ENCODE measurements at regions not wholly inside any gene's neighbourhood (a gene's known extent, or its start where the extent isn't known, plus 50 kb on each side); places are given as distances from the start of the nearest gene placed in this dataset.

DNA sequence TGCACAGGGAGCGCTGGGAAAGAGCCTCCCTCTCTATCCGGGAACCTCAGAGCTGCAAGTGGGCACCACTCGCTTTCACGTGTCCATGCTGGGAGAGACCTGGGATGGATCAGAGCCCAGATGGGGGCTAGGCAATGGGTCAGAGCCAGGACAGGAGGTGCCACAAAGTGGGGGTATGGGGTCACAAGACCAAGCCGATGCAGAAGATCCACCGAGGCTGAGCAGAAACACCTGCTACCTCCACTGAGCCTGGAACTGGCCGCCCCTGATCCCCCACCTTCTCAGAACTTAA, 180.9 kb upstream of the SFSWAP start:
- H3K27ac Mint-ChIP-seq, result no peak overlapping the region
- no peaks in the 10 kb centered on the region for H3K36me3 Mint-ChIP-seq
- H3K4me3 Mint-ChIP-seq, result no peak overlapping the region
- DNase-seq (ENCODE audit: low spot score in 2 of 2, unreplicated experiment in 2 of 2), result no peak
- H3K4me1 Mint-ChIP-seq, result no peaks in the 10 kb centered on the region
- H3K27me3 Mint-ChIP-seq (ENCODE audit: low read depth), result peaks cover 50% of the 10 kb centered on the region
- TF ChIP-seq, protein P1, sequence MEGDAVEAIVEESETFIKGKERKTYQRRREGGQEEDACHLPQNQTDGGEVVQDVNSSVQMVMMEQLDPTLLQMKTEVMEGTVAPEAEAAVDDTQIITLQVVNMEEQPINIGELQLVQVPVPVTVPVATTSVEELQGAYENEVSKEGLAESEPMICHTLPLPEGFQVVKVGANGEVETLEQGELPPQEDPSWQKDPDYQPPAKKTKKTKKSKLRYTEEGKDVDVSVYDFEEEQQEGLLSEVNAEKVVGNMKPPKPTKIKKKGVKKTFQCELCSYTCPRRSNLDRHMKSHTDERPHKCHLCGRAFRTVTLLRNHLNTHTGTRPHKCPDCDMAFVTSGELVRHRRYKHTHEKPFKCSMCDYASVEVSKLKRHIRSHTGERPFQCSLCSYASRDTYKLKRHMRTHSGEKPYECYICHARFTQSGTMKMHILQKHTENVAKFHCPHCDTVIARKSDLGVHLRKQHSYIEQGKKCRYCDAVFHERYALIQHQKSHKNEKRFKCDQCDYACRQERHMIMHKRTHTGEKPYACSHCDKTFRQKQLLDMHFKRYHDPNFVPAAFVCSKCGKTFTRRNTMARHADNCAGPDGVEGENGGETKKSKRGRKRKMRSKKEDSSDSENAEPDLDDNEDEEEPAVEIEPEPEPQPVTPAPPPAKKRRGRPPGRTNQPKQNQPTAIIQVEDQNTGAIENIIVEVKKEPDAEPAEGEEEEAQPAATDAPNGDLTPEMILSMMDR (IDR thresholded peaks at IDR 0.05; ENCODE audit: unreplicated experiment), result no peak
- no peaks in the 10 kb centered on the region for H3K9me3 Mint-ChIP-seq

DNA sequence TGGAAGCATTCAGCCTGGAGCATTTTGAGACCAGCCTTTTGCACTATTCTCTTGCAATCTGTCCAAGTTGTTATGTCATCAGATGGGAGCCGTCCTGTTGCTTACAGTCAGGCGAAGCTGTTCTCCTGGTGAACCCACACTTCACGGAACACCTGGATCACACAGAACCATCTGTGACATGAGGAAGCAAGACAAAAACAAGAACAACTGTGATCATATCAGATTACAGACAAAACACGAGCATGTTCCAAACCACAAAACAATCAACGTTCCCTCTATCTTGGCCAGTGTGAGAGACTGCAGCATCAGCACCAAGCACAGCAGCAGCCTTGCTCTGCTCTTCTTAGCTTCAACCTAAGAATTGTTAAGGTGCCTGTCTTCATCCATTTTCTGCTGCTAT, 180.5 kb upstream of the SFSWAP start:
- H3K4me3 Mint-ChIP-seq, result no peak overlapping the region
- H3K36me3 Mint-ChIP-seq, result no peaks in the 10 kb centered on the region
- TF ChIP-seq, protein P1 (IDR thresholded peaks at IDR 0.05; ENCODE audit: unreplicated experiment), result no peak
- H3K4me1 Mint-ChIP-seq, result no peaks in the 10 kb centered on the region
- H3K9me3 Mint-ChIP-seq, result no peaks in the 10 kb centered on the region
- DNase-seq (ENCODE audit: low spot score in 2 of 2, unreplicated experiment in 2 of 2), result no peak
- H3K27ac Mint-ChIP-seq, result no peak overlapping the region
- peaks cover 50% of the 10 kb centered on the region for H3K27me3 Mint-ChIP-seq (ENCODE audit: low read depth)

DNA sequence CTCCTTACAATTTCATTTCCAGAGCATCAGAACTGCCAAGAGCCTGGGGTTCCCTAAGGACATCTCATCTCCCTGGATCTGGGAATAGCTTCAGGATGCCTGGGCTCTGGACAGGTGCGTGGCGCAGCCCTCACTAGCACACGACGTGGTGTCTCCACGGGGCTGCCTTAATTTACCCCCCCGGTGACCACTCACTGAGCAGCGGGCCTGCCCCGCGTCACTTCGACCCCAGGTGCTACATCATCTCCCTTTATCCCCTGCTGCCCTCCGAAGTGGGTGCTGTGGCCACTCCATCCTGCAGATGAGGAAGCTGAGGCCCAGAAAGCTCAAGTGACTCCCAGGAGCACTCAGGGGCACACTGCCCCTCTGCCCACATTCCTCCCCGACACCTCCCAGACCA, 177.8 kb upstream of the SFSWAP start:
- TF ChIP-seq, protein P1 (IDR thresholded peaks at IDR 0.05; ENCODE audit: unreplicated experiment), result no peak
- Mint-ChIP-seq H3K27me3 (ENCODE audit: low read depth) (peaks cover 42% of the 10 kb centered on the region), H3K4me3 (no peak overlapping the region), H3K36me3 (no peaks in the 10 kb centered on the region), H3K4me1 (no peaks in the 10 kb centered on the region), H3K9me3 (no peaks in the 10 kb centered on the region), H3K27ac (no peak overlapping the region)
- DNase-seq (ENCODE audit: low spot score in 2 of 2, unreplicated experiment in 2 of 2), result no peak

DNA sequence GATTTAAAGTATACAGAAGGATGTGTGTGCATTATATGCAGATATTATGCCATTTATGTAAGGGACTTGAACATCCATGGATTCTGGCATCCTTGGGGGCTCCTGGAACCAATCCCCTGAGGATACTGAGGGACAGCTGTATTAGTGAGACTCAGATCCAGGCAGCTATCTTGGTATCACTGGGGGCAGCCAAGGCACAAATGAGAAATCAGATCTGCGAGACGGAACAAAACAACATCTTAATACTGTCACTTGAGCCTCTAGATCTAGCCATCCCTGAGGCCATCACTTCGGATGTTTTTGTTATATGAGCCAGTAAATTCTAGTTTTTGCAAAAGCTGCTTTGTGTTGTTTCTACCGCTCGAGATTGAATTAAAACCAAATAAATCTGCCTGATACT, 175.1 kb upstream of the SFSWAP start:
- Mint-ChIP-seq H3K4me3 (no peak overlapping the region), H3K36me3 (no peaks in the 10 kb centered on the region), H3K9me3 (no peaks in the 10 kb centered on the region), H3K4me1 (no peaks in the 10 kb centered on the region), H3K27me3 (ENCODE audit: low read depth) (peaks cover 36% of the 10 kb centered on the region), H3K27ac (no peak overlapping the region)
- TF ChIP-seq, protein P1 (IDR thresholded peaks at IDR 0.05; ENCODE audit: unreplicated experiment), result no peak
- no peak for DNase-seq (ENCODE audit: low spot score in 2 of 2, unreplicated experiment in 2 of 2)

DNA sequence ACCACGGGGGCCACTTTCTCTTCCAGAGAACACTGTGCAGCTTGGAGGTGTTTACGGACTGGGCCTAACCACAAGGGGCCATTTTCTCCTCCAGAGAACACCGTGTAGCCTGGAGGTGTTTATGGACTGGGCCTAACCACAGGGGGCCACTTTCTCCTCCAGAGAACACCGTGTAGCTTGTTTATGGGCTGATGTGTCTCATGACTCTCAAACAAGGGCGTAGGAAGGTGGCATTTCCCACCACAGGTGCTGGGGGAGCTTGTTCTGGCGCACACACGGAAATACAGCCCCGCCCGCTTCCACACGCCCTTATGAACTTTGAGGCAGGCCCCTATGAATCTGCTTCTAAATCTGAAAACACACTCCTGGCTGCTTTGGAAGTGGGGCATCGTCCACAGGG, 174.6 kb upstream of the SFSWAP start:
- TF ChIP-seq, protein P1 (IDR thresholded peaks at IDR 0.05; ENCODE audit: unreplicated experiment), result no peak
- no peak for DNase-seq (ENCODE audit: low spot score in 2 of 2, unreplicated experiment in 2 of 2)
- Mint-ChIP-seq H3K36me3 (no peaks in the 10 kb centered on the region), H3K4me1 (no peaks in the 10 kb centered on the region), H3K9me3 (no peaks in the 10 kb centered on the region), H3K27me3 (ENCODE audit: low read depth) (peaks cover 32% of the 10 kb centered on the region), H3K4me3 (no peak overlapping the region), H3K27ac (no peak overlapping the region)

DNA sequence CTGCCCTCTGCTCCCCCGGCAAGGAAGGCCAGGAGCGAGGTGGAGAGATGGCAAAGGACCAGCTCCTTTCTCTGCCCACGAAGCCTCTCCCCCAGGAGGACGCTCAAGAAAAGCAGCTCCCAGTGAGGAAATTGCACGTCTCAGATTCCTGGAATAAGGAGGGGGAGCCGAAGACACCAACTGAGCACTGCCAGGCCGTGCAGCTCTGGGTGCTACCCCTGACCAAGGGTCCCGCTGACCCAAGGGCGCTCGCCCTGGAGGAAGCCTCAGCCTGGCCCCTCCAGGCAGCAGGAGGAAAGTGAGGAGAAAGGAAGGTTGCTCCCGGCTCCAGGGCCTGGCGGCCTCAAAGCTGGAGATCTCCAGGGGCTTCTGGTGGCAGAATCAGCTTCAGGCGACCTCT, 174.1 kb upstream of the SFSWAP start:
- peaks cover 28% of the 10 kb centered on the region for H3K27me3 Mint-ChIP-seq (ENCODE audit: low read depth)
- H3K36me3 Mint-ChIP-seq, result no peaks in the 10 kb centered on the region
- H3K4me1 Mint-ChIP-seq, result no peaks in the 10 kb centered on the region
- H3K4me3 Mint-ChIP-seq, result no peak overlapping the region
- no peaks in the 10 kb centered on the region for H3K9me3 Mint-ChIP-seq
- TF ChIP-seq, protein P1 (IDR thresholded peaks at IDR 0.05; ENCODE audit: unreplicated experiment), result no peak
- H3K27ac Mint-ChIP-seq, result no peak overlapping the region
- no peak for DNase-seq (ENCODE audit: low spot score in 2 of 2, unreplicated experiment in 2 of 2)
